ELF-1 (cell line): ENCODE measurements at regions not wholly inside any gene's neighbourhood (a gene's known extent, or its start where the extent isn't known, plus 50 kb on each side); places are given as distances from the start of the nearest gene placed in this dataset.
"Not testable (repeated sequence)": the region's sequence is repeated elsewhere in the genome, so short reads cannot be mapped to it uniquely, and the experiment has no call there.

ENCODE experiments used
- DNase-seq: peaks from one replicate; pipeline ENCODE4 v3.0.0-alpha.2; 2016; ENCODE audit warnings: low read depth, low spot score

GRCh38 chr13:22963384-22964053 is 217.3 kb upstream of the SGCG start:
- DNase-seq, result peak; percentile 33

GRCh38 chr13:22964245-22964966 is 216.4 kb upstream of the SGCG start:
- DNase-seq, result no peak

- peak; percentile 82 for DNase-seq
Measured at GRCh38 chr13:22965011-22965857, 215.5 kb upstream of the SGCG start.

- not testable (repeated sequence) for DNase-seq
Measured at GRCh38 chr13:22965858-22966239, 214.9 kb upstream of the SGCG start.

GRCh38 chr13:22966753-22967152 is 214.0 kb upstream of the SGCG start:
- DNase-seq, result not testable (repeated sequence)

GRCh38 chr13:22967669-22968068 is 213.1 kb upstream of the SGCG start:
- DNase-seq, result no peak

GRCh38 chr13:22979952-22980351 is 200.8 kb upstream of the SGCG start:
- no peak for DNase-seq

- DNase-seq, result no peak
Measured at GRCh38 chr13:22980936-22981335, 199.8 kb upstream of the SGCG start.

- DNase-seq, result no peak
Measured at GRCh38 chr13:22993148-22993547, 187.6 kb upstream of the SGCG start.

GRCh38 chr13:23003446-23003845 is 177.3 kb upstream of the SGCG start:
- no peak for DNase-seq

- DNase-seq, result no peak
Measured at GRCh38 chr13:23007426-23007825, 173.4 kb upstream of the SGCG start.

- no peak for DNase-seq
Measured at GRCh38 chr13:23018143-23018542, 162.6 kb upstream of the SGCG start.

- DNase-seq, result peak; percentile 60
Measured at GRCh38 chr13:23020246-23020843, 160.4 kb upstream of the SGCG start.

- no peak for DNase-seq
Measured at GRCh38 chr13:23021906-23022305, 158.9 kb upstream of the SGCG start.

GRCh38 chr13:23022704-23023103 is 158.1 kb upstream of the SGCG start:
- no peak for DNase-seq

GRCh38 chr13:23025864-23026608 is 154.7 kb upstream of the SGCG start:
- no peak for DNase-seq

- no peak for DNase-seq
Measured at GRCh38 chr13:23039266-23039935, 141.4 kb upstream of the SGCG start.

- DNase-seq, result no peak
Measured at GRCh38 chr13:23042181-23042580, 138.6 kb upstream of the SGCG start.

GRCh38 chr13:23044906-23045305 is 135.9 kb upstream of the SGCG start:
- no peak for DNase-seq

- DNase-seq, result no peak
Measured at GRCh38 chr13:23050126-23050525, 130.7 kb upstream of the SGCG start.

GRCh38 chr13:23053711-23054110 is 127.1 kb upstream of the SGCG start:
- peak; percentile 26 for DNase-seq
